Right atrium auricular region (tissue), 2 donors: ENCODE measurements at regions not wholly inside any gene's neighbourhood (a gene's known extent, or its start where the extent isn't known, plus 50 kb on each side); places are given as distances from the start of the nearest gene placed in this dataset.
"Not testable (repeated sequence)": the region's sequence is repeated elsewhere in the genome, so short reads cannot be mapped to it uniquely, and the experiment has no call there.

Experiments
- DNase-seq: peaks from one replicate; pipeline ENCODE4 v3.0.0-alpha.2; 2019; ENCODE audit warnings: low spot score
- H3K27ac ChIP-seq, 2 donors: fragments of 200-600 bp; sonication (generic); 1 replicate in 1 of 2; 2 replicates in 1 of 2; pipeline ENCODE4 v1.5.1; 2016 to 2019
- H3K27me3 ChIP-seq, 2 donors: fragments of 200-600 bp; sonication (generic); one replicate each; pipeline versions ENCODE4 v1.5.1 to v1.6.0; 2017 to 2019
- H3K36me3 ChIP-seq: fragments of 200-600 bp; sonication (generic); one replicate; pipeline ENCODE4 v1.5.1; 2016
- H3K4me1 ChIP-seq, 2 donors: fragments of 200-600 bp; sonication (generic); one replicate each; pipeline versions ENCODE4 v1.5.1 to v1.6.0; 2017 to 2019
- H3K4me3 ChIP-seq, 2 donors: fragments of 200-600 bp; sonication (generic); 1 replicate in 1 of 2; 2 replicates in 1 of 2; pipeline ENCODE4 v1.5.1; 2017 to 2019; ENCODE audit warnings: mild to moderate bottlenecking in 1 of 2, moderate library complexity in 1 of 2
- H3K9me3 ChIP-seq, 2 donors: fragments of 200-600 bp; sonication (generic); one replicate each; pipeline ENCODE4 v1.5.1; 2019
- CTCF ChIP-seq, 2 donors: fragments of 200-600 bp; sonication (generic); IDR thresholded peaks; one replicate each; pipeline ENCODE4 v1.5.1; 2019; ENCODE audit warnings: antibody characterized with exemption in 2 of 2

DNA sequence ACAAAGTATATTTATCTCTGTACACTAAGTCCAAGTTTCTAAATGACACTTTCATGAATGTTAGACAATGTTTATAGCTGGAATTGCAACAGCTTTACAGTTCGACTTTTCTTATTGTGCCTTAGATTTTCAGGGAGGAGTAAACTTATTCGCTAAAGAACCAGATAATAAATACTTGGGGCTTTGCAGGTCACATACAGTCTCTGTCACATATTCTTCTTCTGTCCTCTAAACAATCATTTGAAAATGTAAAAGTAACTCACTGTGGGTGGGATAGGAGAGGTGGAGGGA lies 132.6 kb downstream of the SPRY1 start:
- no peak for DNase-seq
- Histone ChIP-seq H3K4me1 (no peaks in the 10 kb centered on the region), H3K27ac (no peak overlapping the region), H3K36me3 (no peaks in the 10 kb centered on the region), H3K27me3 (no peaks in the 10 kb centered on the region), H3K4me3 (no peak overlapping the region), H3K9me3 (peaks cover 0 to 4% of the 10 kb centered on the region in 2 donors)
- no peak for TF ChIP-seq CTCF (IDR thresholded peaks at IDR 0.05)

DNA sequence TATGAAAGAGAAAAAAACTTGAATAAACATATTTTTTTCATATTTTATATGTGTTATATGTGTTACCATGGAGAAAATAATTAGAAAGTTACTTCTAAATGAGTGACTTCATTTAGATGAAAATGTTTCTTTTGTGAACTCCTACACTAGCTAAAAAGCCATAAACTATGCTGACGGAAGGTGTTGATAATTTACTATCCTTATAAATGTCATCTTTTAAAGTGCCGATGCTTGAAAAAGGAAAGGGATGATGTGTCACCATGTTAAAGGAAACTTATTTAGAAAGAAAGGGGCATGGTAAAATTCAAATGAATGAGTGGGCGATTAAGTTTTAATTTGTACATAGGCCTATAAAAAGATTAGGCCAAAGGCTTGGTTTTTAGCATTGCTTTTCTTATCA lies 133.8 kb downstream of the SPRY1 start:
- Histone ChIP-seq H3K4me1 (no peaks in the 10 kb centered on the region), H3K9me3 (peaks cover 0 to 5% of the 10 kb centered on the region in 2 donors), H3K27ac (no peak overlapping the region), H3K27me3 (no peaks in the 10 kb centered on the region), H3K36me3 (no peaks in the 10 kb centered on the region), H3K4me3 (no peak overlapping the region)
- DNase-seq: no peak
- no peak for TF ChIP-seq CTCF (IDR thresholded peaks at IDR 0.05)

GRCh38 chr4:123535037-123535748 lies 138.6 kb downstream of the SPRY1 start:
- Histone ChIP-seq H3K36me3 (no peaks in the 10 kb centered on the region), H3K4me3 (no peak overlapping the region), H3K27me3 (no peaks in the 10 kb centered on the region), H3K27ac (no peak overlapping the region), H3K9me3 (peaks cover 0 to 5% of the 10 kb centered on the region in 2 donors), H3K4me1 (no peaks in the 10 kb centered on the region)
- TF ChIP-seq CTCF (IDR thresholded peaks at IDR 0.05): no peak
- DNase-seq: no peak

GRCh38 chr4:123536225-123536624 lies 139.6 kb downstream of the SPRY1 start:
- no peak for TF ChIP-seq CTCF (IDR thresholded peaks at IDR 0.05)
- Histone ChIP-seq H3K9me3 (peaks cover 0 to 5% of the 10 kb centered on the region in 2 donors), H3K27me3 (no peaks in the 10 kb centered on the region), H3K4me1 (no peaks in the 10 kb centered on the region), H3K36me3 (no peaks in the 10 kb centered on the region), H3K27ac (no peak overlapping the region), H3K4me3 (no peak overlapping the region)
- DNase-seq: no peak

GRCh38 chr4:123537906-123538402 lies 141.4 kb downstream of the SPRY1 start:
- not testable (repeated sequence) for H3K36me3 ChIP-seq, H3K27ac ChIP-seq, H3K9me3 ChIP-seq, H3K27me3 ChIP-seq, DNase-seq, H3K4me3 ChIP-seq, H3K4me1 ChIP-seq

- no peak for TF ChIP-seq CTCF (IDR thresholded peaks at IDR 0.05)
- no peak for DNase-seq
- Histone ChIP-seq H3K36me3 (no peaks in the 10 kb centered on the region), H3K4me1 (no peaks in the 10 kb centered on the region), H3K4me3 (no peak overlapping the region), H3K27me3 (no peaks in the 10 kb centered on the region), H3K27ac (no peak overlapping the region), H3K9me3 (peaks cover 0 to 9% of the 10 kb centered on the region in 2 donors)
Observed at GRCh38 chr4:123545667-123546572, 149.3 kb downstream of the SPRY1 start.
